ENCODE measurements at regions not wholly inside any gene's neighbourhood (a gene's known extent, or its start where the extent isn't known, plus 50 kb on each side); places are given as distances from the start of the nearest gene placed in this dataset.

DNA sequence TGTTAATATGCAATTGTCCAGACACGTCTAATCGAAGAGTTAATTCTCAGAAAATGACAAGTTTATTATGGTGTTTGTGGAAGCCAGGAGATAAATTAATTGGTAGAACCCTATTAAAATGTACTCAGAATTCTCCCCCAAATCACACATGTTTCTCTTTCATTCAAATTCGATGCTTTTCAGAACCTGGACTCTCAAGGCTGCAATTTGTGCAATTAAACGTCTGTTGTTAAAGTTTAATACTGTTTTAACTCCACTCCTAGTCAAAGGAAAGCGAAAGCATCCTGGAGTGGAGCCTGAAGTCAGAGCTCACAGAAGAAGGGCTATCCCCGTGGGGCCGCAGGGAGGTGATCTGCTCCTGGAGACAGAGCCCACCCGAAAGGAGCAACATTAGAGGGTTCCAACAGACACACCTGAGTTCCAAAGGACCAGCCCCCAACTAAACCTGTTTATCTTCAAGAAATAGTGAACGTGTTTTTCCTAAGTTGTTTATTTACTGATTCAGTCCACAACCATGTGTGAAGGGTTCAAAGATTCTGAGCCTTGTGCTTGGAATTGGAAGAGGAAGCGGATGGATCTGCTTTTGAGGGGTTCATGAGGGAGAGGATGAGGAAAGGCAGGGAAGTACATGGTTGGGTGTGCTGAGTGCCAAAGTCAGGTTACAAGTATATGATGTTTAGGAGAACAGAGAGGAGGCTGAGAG, 68.0 kb upstream of the AKT3 start (continued):
- TF ChIP-seq MEIS1 (CRISPR knock-in tag; IDR thresholded peaks at IDR 0.05; ENCODE audit: borderline replicate concordance) = no peak

- Histone ChIP-seq H2AFZ (ENCODE audit: low read length) (no peak overlapping the region), H4K20me1 (ENCODE audit: insufficient read depth, low read length) (no peaks in the 10 kb centered on the region), H3K36me3 (replicated peaks in 1 of 2; ENCODE audit: control insufficient read depth in 1 of 2, insufficient read depth in 2 of 2, low read length in 2 of 2) (no peaks in the 10 kb centered on the region), H3K4me2 (ENCODE audit: low read depth, low read length) (no peak overlapping the region), H3K4me3 (replicated peaks in 1 of 3; ENCODE audit: insufficient read depth in 1 of 3, low read depth in 2 of 3, low read length in 3 of 3) (no peak overlapping the region), H3K27me3 (ENCODE audit: control insufficient read depth in 1 of 2, insufficient read depth in 2 of 2, low read length in 2 of 2) (peaks cover 1 to 36% of the 10 kb centered on the region in 2 experiments), H3K4me1 (ENCODE audit: insufficient read depth, low read length) (no peaks in the 10 kb centered on the region), H3K27ac (ENCODE audit: extremely low read length, insufficient read depth, low read length) (no peak overlapping the region), H3K9ac (ENCODE audit: insufficient read depth, low read depth, low read length) (no peak overlapping the region), H3K9me3 (ENCODE audit: low read length) (no peaks in the 10 kb centered on the region), H3K79me2 (ENCODE audit: insufficient read depth, low read length) (no peaks in the 10 kb centered on the region)
- ChIA-PET POLR2A (no interaction called here), CTCF (ENCODE audit: low intra/inter-chr PET ratio, low total read pairs) (no interaction called here)
- intact Hi-C loops (cut with micrococcal nuclease; ENCODE audit: unreplicated experiment) (no loop called here), in situ Hi-C loops (cut with HindIII; ENCODE audit: extremely low pct_ligation_motif_present, low pct_unique_long_range_greater_than_20kb) (no loop called here)
- DNase-seq (ENCODE audit: low spot score) (no peak), FAIRE-seq (no peak), ATAC-seq (no peak)
- no TSS peak for BruUV-seq (replicated peaks)
- WGBS (ENCODE audit: low lambda C conversion rate) = 40% methylated on average over 43 of the region's 58 CpGs
- TF ChIP-seq SNAPC4 (CRISPR knock-in tag; IDR thresholded peaks at IDR 0.05) (no peak), KLF11 (CRISPR knock-in tag; IDR thresholded peaks at IDR 0.05) (no peak)
- TF ChIP-seq, protein P1, sequence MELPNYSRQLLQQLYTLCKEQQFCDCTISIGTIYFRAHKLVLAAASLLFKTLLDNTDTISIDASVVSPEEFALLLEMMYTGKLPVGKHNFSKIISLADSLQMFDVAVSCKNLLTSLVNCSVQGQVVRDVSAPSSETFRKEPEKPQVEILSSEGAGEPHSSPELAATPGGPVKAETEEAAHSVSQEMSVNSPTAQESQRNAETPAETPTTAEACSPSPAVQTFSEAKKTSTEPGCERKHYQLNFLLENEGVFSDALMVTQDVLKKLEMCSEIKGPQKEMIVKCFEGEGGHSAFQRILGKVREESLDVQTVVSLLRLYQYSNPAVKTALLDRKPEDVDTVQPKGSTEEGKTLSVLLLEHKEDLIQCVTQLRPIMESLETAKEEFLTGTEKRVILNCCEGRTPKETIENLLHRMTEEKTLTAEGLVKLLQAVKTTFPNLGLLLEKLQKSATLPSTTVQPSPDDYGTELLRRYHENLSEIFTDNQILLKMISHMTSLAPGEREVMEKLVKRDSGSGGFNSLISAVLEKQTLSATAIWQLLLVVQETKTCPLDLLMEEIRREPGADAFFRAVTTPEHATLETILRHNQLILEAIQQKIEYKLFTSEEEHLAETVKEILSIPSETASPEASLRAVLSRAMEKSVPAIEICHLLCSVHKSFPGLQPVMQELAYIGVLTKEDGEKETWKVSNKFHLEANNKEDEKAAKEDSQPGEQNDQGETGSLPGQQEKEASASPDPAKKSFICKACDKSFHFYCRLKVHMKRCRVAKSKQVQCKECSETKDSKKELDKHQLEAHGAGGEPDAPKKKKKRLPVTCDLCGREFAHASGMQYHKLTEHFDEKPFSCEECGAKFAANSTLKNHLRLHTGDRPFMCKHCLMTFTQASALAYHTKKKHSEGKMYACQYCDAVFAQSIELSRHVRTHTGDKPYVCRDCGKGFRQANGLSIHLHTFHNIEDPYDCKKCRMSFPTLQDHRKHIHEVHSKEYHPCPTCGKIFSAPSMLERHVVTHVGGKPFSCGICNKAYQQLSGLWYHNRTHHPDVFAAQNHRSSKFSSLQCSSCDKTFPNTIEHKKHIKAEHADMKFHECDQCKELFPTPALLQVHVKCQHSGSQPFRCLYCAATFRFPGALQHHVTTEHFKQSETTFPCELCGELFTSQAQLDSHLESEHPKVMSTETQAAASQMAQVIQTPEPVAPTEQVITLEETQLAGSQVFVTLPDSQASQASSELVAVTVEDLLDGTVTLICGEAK (IDR thresholded peaks at IDR 0.05) = no peak
- TF ChIP-seq, protein P1 (CRISPR knock-in tag; IDR thresholded peaks at IDR 0.05) = no peak
Observed at GRCh38 chr1:243917177-243917862, 67.3 kb upstream of the AKT3 start.

All from HepG2 (cell line).